NCI-H2029 treated with DMSO at 0.1 percent for 48 hours (cell line): ENCODE measurements at regions not wholly inside any gene's neighbourhood (a gene's known extent, or its start where the extent isn't known, plus 50 kb on each side); places are given as distances from the start of the nearest gene placed in this dataset.
A peak's percentile ranks its signal among the peaks of the same experiment; 100 is the strongest.

Source experiments
- DNase-seq: peaks from one replicate; lab custom pipeline; 2025; lab: John Stamatoyannopoulos, UW

DNA sequence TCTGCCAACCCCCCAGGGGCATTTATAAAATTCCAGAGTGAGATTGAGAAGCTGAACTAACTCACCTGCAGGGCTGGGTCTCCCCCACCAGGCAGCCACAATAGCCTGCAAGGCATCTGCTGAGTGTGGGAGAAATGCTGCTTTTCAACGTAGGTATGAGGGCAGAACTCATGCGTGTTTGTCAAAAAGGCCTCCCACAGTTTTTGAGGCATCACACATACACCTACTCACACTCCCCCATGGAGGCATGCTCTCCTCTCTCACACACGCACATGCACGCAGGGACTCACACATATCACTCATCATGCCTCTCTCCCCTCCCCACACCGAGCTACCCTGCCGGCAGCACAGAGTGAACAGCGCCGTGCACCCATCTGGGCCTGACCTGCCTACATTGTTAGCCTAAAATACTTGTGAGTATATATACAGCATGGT, 390.5 kb downstream of the FGF9 start:
- no peak for DNase-seq

DNA sequence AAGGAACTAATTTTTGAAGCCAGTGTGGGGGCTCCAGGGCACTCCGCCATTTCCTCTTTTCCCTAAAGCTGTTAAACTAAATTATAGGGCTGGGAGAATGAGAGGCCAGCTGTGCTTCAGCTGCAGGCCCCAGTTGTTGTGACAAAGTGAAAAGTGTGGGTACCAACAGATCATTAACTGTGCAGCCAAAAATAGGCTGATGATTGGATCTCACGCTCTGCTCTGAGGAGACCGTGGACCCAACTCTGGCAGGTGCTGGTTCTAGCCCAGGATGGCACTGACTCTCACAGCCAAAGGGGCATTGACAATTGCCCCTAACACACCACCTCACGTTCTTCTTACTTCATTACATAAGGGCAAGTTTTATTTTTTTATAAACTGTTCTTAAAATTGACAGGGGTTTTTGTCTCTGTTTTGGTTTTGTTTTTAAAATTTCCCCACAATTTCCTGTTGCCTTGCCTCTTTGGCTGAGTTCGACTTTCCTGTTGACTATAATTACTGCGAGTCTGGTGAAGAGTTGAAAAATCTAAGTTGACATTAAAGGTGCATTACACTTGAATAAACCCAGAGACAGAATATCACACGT, 391.0 kb downstream of the FGF9 start:
- DNase-seq: no peak

GRCh38 chr13:22062478-22063205, 391.8 kb downstream of the FGF9 start:
- DNase-seq: no peak

DNA sequence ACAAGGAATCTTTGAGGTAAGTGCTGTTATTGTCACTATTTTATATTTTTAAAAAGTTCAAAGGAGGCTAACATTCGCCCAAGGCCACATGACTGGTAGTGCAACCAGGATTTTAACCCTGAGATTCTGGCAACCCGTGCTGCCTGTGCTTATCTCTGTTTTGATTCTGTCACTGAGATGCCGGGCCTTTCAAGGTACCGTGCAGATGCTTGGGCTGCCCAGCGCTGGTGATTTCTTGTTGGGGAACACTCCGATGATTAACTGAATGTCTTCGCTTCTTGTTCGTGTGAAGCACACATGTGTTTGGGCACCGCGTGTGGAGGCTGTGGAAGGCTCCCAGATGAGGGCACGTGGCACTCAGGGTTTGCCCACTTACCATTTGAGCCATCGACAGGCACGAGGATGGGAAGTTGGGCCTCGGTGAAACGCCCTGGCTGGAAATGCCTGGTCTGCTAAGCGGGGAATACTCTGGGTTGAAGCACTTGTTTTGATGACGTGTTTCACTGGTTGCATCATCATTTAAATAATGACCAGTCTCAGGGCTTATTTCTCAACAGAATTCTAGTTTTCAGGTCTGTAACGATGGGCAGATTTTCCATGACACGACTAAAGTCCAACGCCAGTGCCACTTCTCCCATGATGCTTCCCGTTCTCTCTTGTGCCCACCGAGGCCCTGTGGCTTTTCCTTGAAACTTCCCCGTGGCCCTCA, 392.7 kb downstream of the FGF9 start:
- DNase-seq: no peak

- no peak for DNase-seq
These were observed 394.2 kb downstream of the FGF9 start for GRCh38 chr13:22064854-22065620.

- DNase-seq: no peak
These were observed 402.8 kb downstream of the FGF9 start for GRCh38 chr13:22073718-22074117.

DNA sequence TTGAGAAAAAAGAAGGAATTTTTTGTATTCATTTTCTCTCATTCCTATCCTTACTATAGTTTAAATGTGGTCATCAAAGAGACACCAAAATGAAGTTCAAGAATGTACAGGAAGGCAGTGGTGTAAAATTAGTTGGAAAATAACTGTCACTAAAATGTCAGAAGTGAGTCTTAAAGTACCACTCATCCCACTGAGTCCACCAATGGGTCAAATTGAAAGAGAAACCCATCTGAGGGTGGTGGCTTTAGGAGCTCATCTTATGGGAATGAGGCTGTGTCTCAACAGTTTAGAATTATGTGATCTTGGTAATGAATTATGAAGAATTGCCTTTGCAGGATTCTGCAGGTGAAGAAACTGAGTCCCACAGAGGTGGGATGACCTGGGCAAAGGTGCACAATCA, 403.5 kb downstream of the FGF9 start:
- DNase-seq: no peak

- no peak for DNase-seq
These were observed 405.8 kb downstream of the FGF9 start for GRCh38 chr13:22076658-22077057.

- DNase-seq: no peak
These were observed 406.4 kb downstream of the FGF9 start for GRCh38 chr13:22077205-22077683.

GRCh38 chr13:22077764-22078163, 406.9 kb downstream of the FGF9 start:
- DNase-seq: no peak

GRCh38 chr13:22079961-22080360, 409.1 kb downstream of the FGF9 start:
- no peak for DNase-seq

DNA sequence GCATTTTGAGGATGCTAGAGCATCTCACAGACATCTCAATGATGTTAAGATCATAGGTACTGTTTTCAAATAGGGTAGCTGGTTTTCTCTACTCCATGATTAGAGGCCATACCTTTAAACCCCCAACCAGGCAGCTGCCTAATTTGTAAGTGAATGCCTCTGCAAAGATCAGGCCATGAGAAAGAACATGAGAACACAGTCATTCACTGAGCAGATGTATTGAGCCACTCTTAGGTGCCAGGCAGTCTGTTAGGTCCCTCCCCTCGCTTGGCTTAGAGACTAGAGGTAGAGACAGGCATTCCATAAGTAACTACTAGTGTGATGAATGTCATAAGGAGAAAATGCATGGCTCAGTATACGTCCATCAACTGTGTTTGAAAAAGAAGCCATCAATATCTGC, 410.0 kb downstream of the FGF9 start:
- peak; percentile 34 for DNase-seq

- DNase-seq: peak; percentile 27
These were observed 410.6 kb downstream of the FGF9 start for GRCh38 chr13:22081430-22081829.

DNA sequence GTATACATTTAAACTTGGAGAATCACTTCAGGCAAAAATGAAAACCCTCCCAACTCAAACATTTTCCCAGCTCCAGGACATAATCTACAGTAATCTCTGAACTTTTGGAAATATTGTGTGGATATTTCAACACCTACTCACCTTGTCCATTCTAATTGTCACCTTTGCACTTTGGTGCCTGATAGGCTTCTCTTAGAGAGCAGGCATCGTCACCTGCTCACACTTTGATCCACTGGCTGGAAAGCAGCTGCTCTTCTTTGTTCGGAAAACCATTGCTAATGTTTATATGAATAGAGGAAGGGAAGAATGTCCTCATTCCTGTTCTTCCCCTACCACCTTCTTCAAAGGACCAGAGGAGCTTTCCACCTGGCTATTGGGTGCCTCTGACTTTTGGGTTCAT, 411.2 kb downstream of the FGF9 start:
- DNase-seq: no peak

DNA sequence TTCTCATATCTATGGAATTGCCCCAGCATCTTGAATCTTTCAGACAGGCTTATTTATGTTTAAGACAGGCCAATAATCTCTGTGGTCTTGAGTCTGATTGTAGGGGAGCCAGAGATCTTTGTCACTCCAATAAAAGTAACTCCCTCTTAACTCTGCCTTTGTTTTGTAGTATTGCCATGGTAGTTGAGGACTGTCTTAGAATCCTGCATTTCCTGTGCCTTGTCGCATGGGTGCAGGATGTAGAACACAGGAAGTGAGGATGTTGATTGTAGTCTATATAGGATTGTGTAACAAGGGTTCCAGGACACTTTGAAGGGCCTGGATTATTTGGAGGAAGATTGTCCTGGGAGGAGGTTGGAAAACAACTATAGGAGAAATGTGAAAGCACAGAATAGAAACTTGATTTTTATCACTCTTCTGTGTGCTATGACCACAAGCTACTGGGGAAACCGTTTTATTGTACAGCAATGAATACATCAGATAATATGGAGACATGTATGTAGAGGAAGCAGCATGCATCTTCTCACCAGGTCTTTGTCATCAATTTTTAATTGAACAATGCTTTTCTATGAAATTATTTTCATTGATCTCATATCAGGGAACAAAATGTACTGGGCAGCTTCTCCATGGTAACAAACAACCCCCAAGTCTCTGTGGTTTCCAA, 411.7 kb downstream of the FGF9 start:
- DNase-seq: no peak

DNA sequence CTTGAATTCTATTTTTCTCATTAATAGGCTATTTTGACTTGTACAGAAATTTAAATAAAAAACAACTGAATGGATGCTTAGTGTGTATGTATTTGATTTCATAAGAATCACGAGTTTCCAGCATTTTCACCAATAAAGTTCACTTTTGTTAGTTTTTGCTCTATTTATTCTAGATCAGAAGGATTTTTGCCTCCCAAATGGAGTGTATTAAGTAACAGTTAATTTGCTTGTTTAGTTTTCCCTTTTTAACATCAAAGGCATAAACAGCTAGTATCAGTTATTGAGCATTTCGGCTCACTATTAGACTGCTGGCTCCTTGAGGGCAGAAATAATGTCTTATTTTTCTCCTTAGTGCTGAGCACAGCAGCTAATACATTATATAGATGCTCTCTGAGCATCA, 414.1 kb downstream of the FGF9 start:
- DNase-seq: no peak

- DNase-seq: no peak
These were observed 415.9 kb downstream of the FGF9 start for GRCh38 chr13:22086597-22087330.

DNA sequence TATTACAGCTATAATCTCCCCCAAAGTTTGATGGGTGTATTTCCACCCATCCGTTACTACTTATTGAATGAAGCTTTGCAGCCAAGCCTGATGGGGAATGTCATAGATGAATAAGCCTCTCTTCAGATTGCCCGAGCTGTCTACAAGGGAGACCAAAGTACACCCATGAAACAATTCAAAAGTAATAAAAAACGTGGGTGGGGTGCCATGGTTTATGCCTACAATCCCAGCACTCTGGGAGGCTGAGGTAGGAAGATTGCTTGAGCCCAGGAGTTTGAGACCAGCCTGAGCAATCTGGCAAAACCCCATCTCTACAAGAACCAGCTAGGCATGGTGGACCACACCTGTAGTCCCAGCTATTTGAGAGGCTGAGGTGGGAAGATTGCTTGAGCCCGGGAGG, 419.2 kb downstream of the FGF9 start:
- no peak for DNase-seq

DNA sequence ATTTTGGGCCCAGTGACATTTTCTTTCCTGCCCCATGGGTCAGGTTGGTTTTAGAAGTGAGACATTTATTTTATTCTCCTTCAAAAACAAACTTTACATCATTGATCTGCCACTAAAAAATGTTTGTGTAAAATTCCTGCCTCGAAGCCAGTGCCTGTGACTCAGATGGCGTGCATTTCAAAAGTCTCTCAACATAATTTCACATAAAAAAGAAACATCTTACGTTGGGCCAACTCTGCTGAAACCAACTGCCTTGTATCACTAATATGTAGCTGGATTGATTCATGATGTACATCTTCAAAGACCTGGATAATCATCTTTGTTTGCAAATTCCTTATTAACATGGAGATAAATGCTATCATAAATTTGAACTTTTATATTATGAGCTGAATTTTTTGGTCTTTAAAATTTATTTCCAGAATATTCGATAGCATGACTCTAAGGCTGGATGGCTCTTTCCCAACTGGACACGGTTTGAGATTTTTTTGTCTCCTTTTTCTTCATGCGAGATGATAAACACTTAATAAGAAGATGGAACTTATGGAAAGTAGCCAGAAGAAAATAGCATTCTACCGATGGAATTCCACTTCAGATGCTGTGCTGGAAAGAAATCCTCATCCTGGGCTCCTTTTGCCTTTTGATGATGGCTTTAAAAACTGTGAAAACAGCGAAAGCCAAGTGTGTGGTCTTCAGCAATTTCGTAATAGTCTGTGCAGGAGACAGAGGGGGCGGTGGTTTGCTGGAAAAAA, 420.5 kb downstream of the FGF9 start:
- no peak for DNase-seq

DNA sequence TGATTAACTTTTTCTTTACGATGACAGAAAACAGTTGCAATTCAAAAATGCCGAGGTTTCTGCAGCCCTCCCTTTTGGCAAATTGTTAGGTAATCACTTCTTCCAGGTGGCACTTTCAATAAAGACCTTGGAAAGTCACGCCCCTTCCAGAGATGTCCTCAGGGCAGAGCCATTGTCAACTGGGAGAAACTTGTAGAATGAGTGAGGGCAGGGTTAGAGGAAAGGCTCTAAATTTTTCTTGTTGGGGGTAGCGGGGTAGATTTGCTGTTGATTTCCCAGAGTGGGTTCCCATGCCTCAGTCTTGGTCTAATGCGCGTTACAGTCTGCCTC, 421.1 kb downstream of the FGF9 start:
- DNase-seq: no peak
